ENCODE measurements at regions not wholly inside any gene's neighbourhood (a gene's known extent, or its start where the extent isn't known, plus 50 kb on each side); places are given as distances from the start of the nearest gene placed in this dataset.

DNA sequence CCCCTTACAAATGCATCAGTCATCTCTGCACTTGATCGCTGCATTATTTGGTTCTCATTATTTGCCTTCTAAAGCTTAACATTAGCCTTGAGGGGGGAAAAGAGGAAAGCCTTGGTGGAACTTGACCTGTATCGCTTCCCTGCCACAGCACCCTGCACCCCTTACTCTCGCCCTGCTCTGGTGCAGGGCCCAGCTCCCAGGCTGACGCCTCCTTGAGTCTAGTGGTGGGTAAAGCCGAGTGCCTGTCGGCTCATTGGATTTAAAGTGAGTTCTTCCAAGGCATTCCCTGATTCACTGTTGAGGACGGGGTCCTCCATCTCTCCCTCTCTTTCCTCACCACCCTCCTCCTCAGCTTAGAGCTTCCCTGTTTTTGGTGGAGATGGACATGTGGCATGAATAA is 145.0 kb upstream of the GYPC start:
- DNase-seq, result no peak

DNA sequence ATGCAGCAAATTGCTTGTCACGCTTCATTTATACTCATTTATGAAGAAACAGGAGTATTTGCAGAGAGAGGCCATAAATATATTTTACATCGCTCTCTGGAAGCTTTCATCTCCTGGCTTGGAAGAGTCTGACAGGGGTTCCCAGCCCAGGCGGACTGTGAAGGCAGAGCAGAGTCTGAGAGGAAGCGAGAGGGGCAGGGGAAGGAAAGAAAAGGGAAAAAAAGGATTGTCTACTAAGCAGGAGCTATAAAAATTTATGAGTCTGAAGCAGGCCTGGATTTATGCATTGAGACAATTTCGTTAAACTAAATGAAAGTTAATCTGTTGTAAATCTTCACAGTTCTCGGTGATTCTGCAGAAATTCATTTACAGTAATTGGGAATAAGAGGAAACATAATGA is 143.9 kb upstream of the GYPC start:
- no peaks in the 10 kb centered on the region for H3K4me1 Mint-ChIP-seq (ENCODE audit: low read depth)
- ATAC-seq (no peak), DNase-seq (no peak)
- H3K36me3 Mint-ChIP-seq (ENCODE audit: insufficient read depth), result no peaks in the 10 kb centered on the region
- no peaks in the 10 kb centered on the region for H3K9me3 Mint-ChIP-seq
- no peaks in the 10 kb centered on the region for H3K27me3 Mint-ChIP-seq (ENCODE audit: low read depth)
- no peak overlapping the region for H3K4me3 Mint-ChIP-seq

More for the DNA sequence above, 145.0 kb upstream of the GYPC start:
- Mint-ChIP-seq H3K4me3 (no peak overlapping the region), H3K9me3 (no peaks in the 10 kb centered on the region), H3K27me3 (ENCODE audit: low read depth) (no peaks in the 10 kb centered on the region), H3K4me1 (ENCODE audit: low read depth) (no peaks in the 10 kb centered on the region), H3K36me3 (ENCODE audit: insufficient read depth) (no peaks in the 10 kb centered on the region)
- ATAC-seq, result no peak

- H3K9me3 Mint-ChIP-seq, result no peaks in the 10 kb centered on the region
- ATAC-seq (no peak), DNase-seq (no peak)
- H3K27me3 Mint-ChIP-seq (ENCODE audit: low read depth), result no peaks in the 10 kb centered on the region
- no peaks in the 10 kb centered on the region for H3K36me3 Mint-ChIP-seq (ENCODE audit: insufficient read depth)
- H3K4me1 Mint-ChIP-seq (ENCODE audit: low read depth), result no peaks in the 10 kb centered on the region
- H3K4me3 Mint-ChIP-seq, result no peak overlapping the region
These were observed 142.9 kb upstream of the GYPC start for GRCh38 chr2:126513033-126513432.

GRCh38 chr2:126515471-126515870 is 140.5 kb upstream of the GYPC start:
- Mint-ChIP-seq H3K4me1 (ENCODE audit: low read depth) (no peaks in the 10 kb centered on the region), H3K36me3 (ENCODE audit: insufficient read depth) (no peaks in the 10 kb centered on the region), H3K27me3 (ENCODE audit: low read depth) (peaks cover 7% of the 10 kb centered on the region), H3K9me3 (no peaks in the 10 kb centered on the region), H3K4me3 (no peak overlapping the region)
- DNase-seq (no peak), ATAC-seq (no peak)

GRCh38 chr2:126518196-126518595 is 137.8 kb upstream of the GYPC start:
- no peak overlapping the region for H3K4me3 Mint-ChIP-seq
- DNase-seq, result no peak
- H3K36me3 Mint-ChIP-seq (ENCODE audit: insufficient read depth), result no peaks in the 10 kb centered on the region
- peaks cover 8% of the 10 kb centered on the region for H3K27me3 Mint-ChIP-seq (ENCODE audit: low read depth)
- H3K9me3 Mint-ChIP-seq, result no peaks in the 10 kb centered on the region
- H3K4me1 Mint-ChIP-seq (ENCODE audit: low read depth), result no peaks in the 10 kb centered on the region
- ATAC-seq, result no peak

DNA sequence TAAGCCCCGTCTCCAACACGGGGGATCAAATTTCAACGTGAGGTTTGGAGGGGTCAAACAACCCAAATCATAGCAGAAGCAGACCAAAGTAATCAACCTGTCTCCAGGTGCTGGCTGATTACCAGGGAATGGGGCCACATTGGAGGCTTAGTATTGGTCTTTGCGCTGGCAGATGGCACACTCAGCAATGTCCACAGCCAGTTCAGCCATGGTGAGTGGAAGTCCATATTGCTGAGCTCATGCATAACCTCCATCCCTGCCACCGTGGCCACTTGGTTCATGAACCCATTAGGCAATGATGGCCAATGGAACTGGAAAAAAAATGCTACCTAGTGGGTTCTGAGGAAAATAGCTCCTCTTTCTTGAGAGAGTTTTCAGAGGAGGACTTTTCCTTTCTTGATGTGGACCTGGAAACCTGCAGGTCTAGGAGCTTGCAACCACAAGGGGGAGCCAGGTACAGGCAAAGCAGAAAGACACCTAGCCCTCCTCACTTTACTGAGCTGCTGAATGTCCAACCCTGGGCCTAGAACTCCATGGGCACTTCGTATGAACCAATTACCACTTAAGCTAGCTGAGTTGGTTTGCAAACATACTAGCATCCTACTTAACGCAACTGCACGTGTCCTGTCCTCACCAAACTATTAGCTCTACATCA is 128.0 kb upstream of the GYPC start:
- peak in 1 of 2 donors; percentile 62 for ATAC-seq
- no peaks in the 10 kb centered on the region for H3K27me3 Mint-ChIP-seq (ENCODE audit: low read depth)
- no peaks in the 10 kb centered on the region for H3K9me3 Mint-ChIP-seq
- H3K4me3 Mint-ChIP-seq, result no peak overlapping the region
- no peaks in the 10 kb centered on the region for H3K36me3 Mint-ChIP-seq (ENCODE audit: insufficient read depth)
- DNase-seq, result peak; percentile 67
- H3K4me1 Mint-ChIP-seq (ENCODE audit: low read depth), result no peaks in the 10 kb centered on the region

- ATAC-seq (no peak), DNase-seq (no peak)
- no peak overlapping the region for H3K4me3 Mint-ChIP-seq
- H3K36me3 Mint-ChIP-seq (ENCODE audit: insufficient read depth), result no peaks in the 10 kb centered on the region
- no peaks in the 10 kb centered on the region for H3K4me1 Mint-ChIP-seq (ENCODE audit: low read depth)
- peaks cover 13% of the 10 kb centered on the region for H3K27me3 Mint-ChIP-seq (ENCODE audit: low read depth)
- H3K9me3 Mint-ChIP-seq, result no peaks in the 10 kb centered on the region
These were observed 124.9 kb upstream of the GYPC start for GRCh38 chr2:126531029-126531428.

DNA sequence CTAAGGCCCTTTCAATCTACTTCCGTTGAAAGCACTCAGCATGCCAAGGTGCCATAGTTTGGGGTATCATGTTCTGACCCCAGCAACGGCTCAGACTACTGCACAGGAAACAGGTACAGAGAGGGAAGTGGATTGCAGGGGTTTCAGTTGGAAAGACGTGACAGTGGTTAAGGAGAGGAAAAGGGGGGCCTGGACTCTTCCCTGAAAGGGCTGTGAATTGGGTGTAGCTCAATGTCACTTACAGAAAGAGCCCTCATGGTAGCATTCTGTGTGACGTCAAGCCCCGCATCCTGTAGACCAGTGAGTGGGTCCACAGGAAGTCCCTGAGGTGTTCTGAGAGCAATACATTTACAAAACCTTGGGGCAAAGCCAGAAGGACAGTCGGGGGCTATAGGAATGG is 121.5 kb upstream of the GYPC start:
- Mint-ChIP-seq H3K27me3 (ENCODE audit: low read depth) (peaks cover 25% of the 10 kb centered on the region), H3K4me3 (no peak overlapping the region), H3K9me3 (peaks cover under 1% of the 10 kb centered on the region), H3K4me1 (ENCODE audit: low read depth) (no peaks in the 10 kb centered on the region), H3K36me3 (ENCODE audit: insufficient read depth) (no peaks in the 10 kb centered on the region)
- ATAC-seq, result no peak
- no peak for DNase-seq

GRCh38 chr2:126535408-126535807 is 120.5 kb upstream of the GYPC start:
- ATAC-seq (no peak), DNase-seq (no peak)
- no peaks in the 10 kb centered on the region for H3K4me1 Mint-ChIP-seq (ENCODE audit: low read depth)
- peaks cover 27% of the 10 kb centered on the region for H3K27me3 Mint-ChIP-seq (ENCODE audit: low read depth)
- H3K9me3 Mint-ChIP-seq, result peaks cover 10% of the 10 kb centered on the region
- no peak overlapping the region for H3K4me3 Mint-ChIP-seq
- no peaks in the 10 kb centered on the region for H3K36me3 Mint-ChIP-seq (ENCODE audit: insufficient read depth)

DNA sequence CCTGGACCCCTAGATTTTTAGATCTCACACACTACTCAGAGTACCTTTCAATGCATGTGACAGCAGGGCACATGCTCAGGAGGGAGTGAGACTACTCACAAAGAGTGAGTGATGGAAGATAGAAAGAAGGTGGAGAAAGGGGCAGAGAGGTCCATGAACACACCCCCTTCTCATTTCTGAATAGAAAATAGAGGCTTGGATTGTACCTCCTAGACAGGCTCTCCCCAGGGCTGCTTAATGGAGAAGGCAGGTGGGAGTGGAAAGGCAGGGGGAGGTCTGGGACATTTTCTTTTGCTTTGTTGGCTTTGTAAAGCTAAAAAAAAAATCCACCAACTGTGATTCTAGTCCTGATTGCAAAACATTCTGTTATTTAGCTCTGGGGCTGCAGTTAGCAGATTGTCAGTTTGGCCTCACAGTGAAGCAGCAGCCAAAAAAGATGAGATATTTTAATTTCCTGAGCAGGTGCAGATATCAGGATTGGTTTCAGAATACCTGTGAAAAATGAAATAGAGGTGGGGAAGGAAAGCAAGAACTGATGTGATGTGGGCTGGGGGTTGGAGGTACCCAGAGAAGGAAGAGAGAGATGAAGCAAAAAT is 119.3 kb upstream of the GYPC start:
- ATAC-seq, result no peak
- H3K27me3 Mint-ChIP-seq (ENCODE audit: low read depth), result peaks cover 27% of the 10 kb centered on the region

GRCh38 chr2:126539101-126539500 is 116.9 kb upstream of the GYPC start:
- H3K27me3 Mint-ChIP-seq (ENCODE audit: low read depth), result peaks cover 23% of the 10 kb centered on the region
- H3K36me3 Mint-ChIP-seq (ENCODE audit: insufficient read depth), result no peaks in the 10 kb centered on the region
- H3K9me3 Mint-ChIP-seq, result peaks cover 31% of the 10 kb centered on the region
- DNase-seq (no peak), ATAC-seq (no peak)
- H3K4me3 Mint-ChIP-seq, result no peak overlapping the region
- H3K4me1 Mint-ChIP-seq (ENCODE audit: low read depth), result no peaks in the 10 kb centered on the region

More for the DNA sequence above, 119.3 kb upstream of the GYPC start:
- Mint-ChIP-seq H3K36me3 (ENCODE audit: insufficient read depth) (no peaks in the 10 kb centered on the region), H3K4me3 (no peak overlapping the region), H3K9me3 (peaks cover 15% of the 10 kb centered on the region), H3K4me1 (ENCODE audit: low read depth) (no peaks in the 10 kb centered on the region)
- DNase-seq, result no peak

DNA sequence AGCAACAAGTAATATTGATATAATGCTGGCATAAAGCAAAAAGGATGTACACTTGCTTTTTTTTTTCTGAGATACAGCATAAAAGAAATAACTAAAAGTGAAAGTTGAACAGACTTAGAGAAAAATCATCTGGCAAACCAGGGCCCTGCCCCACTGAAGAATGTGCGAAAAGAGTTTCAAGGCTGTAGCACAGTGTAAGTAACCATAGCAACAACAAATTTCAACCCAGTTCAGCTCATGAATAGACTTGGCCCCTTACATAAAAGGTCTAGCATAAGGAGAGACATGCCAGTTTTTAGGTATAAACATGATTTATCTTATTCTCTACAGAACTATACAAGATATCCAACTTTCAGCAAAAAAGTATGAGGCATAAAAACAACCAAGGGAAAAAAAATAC is 113.7 kb upstream of the GYPC start:
- Mint-ChIP-seq H3K36me3 (ENCODE audit: insufficient read depth) (no peaks in the 10 kb centered on the region), H3K27me3 (ENCODE audit: low read depth) (peaks cover 9% of the 10 kb centered on the region), H3K4me3 (no peak overlapping the region), H3K4me1 (ENCODE audit: low read depth) (no peaks in the 10 kb centered on the region), H3K9me3 (peaks cover 31% of the 10 kb centered on the region)
- DNase-seq (no peak), ATAC-seq (no peak)

GRCh38 chr2:126543081-126543480 is 112.9 kb upstream of the GYPC start:
- no peaks in the 10 kb centered on the region for H3K4me1 Mint-ChIP-seq (ENCODE audit: low read depth)
- DNase-seq (no peak), ATAC-seq (no peak)
- H3K36me3 Mint-ChIP-seq (ENCODE audit: insufficient read depth), result no peaks in the 10 kb centered on the region
- H3K4me3 Mint-ChIP-seq, result no peak overlapping the region
- peaks cover 6% of the 10 kb centered on the region for H3K27me3 Mint-ChIP-seq (ENCODE audit: low read depth)
- H3K9me3 Mint-ChIP-seq, result peaks cover 31% of the 10 kb centered on the region

DNA sequence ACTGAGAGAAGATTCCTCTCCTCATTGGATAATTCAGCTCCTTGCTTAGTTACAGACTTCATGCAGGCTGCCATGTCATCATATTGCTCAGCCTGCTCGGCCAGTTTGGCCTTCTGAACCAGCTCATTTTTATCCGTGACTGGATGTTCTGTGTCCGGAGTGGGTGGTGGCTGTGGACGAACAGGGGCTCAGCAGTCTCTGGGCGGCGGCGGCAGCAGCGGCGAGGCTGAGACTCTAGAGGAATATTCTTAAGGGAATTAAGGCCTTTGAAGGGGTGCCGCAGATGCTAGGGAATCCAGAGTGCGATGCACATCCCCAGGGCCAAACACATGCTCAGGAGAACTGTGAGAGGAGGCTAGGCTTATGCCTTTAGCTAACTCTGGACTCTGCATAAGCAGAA is 97.9 kb upstream of the GYPC start:
- H3K9me3 Mint-ChIP-seq, result peaks cover 3% of the 10 kb centered on the region
- H3K27me3 Mint-ChIP-seq (ENCODE audit: low read depth), result peaks cover 6% of the 10 kb centered on the region
- no peaks in the 10 kb centered on the region for H3K36me3 Mint-ChIP-seq (ENCODE audit: insufficient read depth)
- H3K4me1 Mint-ChIP-seq (ENCODE audit: low read depth), result no peaks in the 10 kb centered on the region
- ATAC-seq (no peak), DNase-seq (no peak)
- H3K4me3 Mint-ChIP-seq, result no peak overlapping the region

- Mint-ChIP-seq H3K9me3 (no peaks in the 10 kb centered on the region), H3K4me1 (ENCODE audit: low read depth) (no peaks in the 10 kb centered on the region), H3K36me3 (ENCODE audit: insufficient read depth) (no peaks in the 10 kb centered on the region), H3K27me3 (ENCODE audit: low read depth) (no peaks in the 10 kb centered on the region), H3K4me3 (no peak overlapping the region)
- DNase-seq (no peak), ATAC-seq (no peak)
These were observed 87.2 kb upstream of the GYPC start for GRCh38 chr2:126568734-126569133.

All from activated T-cell treated with anti-CD3 and anti-CD28 coated beads, Interleukin-2, amount 50 U/mL, for 4 hours (primary cell).